ENCODE measurements at regions not wholly inside any gene's neighbourhood (a gene's known extent, or its start where the extent isn't known, plus 50 kb on each side); places are given as distances from the start of the nearest gene placed in this dataset.
A peak's percentile ranks its signal among the peaks of the same experiment; 100 is the strongest.

GRCh38 chr10:4186849-4187540 lies 402.0 kb upstream of the KLF6 start:
- DNase-seq (ENCODE audit: low spot score) = no peak
- no peak for TF ChIP-seq CTCF (IDR thresholded peaks at IDR 0.05; ENCODE audit: extremely low read depth, missing control alignments)

- DNase-seq (ENCODE audit: low spot score) = no peak
- TF ChIP-seq CTCF (IDR thresholded peaks at IDR 0.05; ENCODE audit: extremely low read depth, missing control alignments) = no peak
These were observed 398.8 kb upstream of the KLF6 start for GRCh38 chr10:4183761-4184261.

- DNase-seq (ENCODE audit: low spot score) = peak; percentile 14
- no peak for TF ChIP-seq CTCF (IDR thresholded peaks at IDR 0.05; ENCODE audit: extremely low read depth, missing control alignments)
These were observed 396.6 kb upstream of the KLF6 start for GRCh38 chr10:4181621-4182049.

DNA sequence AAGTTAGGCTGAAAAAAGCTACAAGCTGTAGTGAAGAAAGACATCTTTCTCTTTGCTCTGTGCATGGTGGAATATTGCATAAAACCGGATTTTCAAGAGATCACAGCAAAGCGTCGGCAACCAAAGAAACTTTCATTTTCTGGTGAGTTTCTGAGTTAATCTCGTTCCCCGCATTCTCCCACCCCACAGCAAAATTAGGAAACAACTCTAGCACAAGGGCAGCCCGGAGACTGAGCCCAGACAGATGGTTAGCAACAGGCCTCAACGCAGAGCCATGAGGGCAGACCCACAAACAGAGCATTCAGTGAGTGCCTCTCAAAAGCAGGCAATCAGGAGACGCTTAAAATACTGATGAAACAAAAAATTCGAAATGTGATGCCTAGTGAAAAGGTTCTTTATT lies 396.1 kb upstream of the KLF6 start:
- TF ChIP-seq CTCF (IDR thresholded peaks at IDR 0.05; ENCODE audit: extremely low read depth, missing control alignments) = no peak
- no peak for DNase-seq (ENCODE audit: low spot score)

DNA sequence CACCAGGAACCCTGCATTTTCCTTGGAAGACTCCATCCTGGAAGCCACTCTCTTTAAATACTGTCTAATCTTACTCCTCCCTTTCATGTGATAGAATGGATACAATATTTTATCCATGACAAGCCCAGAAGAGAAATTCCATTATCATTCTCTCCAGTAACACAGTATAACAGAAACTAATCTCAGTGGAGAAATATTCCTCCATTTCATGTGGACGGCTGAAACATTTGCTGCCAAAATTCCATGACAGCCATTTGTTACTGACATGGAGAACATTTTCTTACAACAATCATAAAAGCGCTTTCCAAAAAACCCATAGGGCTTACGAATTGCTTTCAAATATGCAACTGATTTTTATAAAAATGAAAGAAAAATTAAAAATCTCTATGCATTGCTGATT lies 392.8 kb upstream of the KLF6 start:
- DNase-seq (ENCODE audit: low spot score) = no peak
- no peak for TF ChIP-seq CTCF (IDR thresholded peaks at IDR 0.05; ENCODE audit: extremely low read depth, missing control alignments)

- no peak for TF ChIP-seq CTCF (IDR thresholded peaks at IDR 0.05; ENCODE audit: extremely low read depth, missing control alignments)
- DNase-seq (ENCODE audit: low spot score) = no peak
These were observed 391.7 kb upstream of the KLF6 start for GRCh38 chr10:4176500-4177281.

DNA sequence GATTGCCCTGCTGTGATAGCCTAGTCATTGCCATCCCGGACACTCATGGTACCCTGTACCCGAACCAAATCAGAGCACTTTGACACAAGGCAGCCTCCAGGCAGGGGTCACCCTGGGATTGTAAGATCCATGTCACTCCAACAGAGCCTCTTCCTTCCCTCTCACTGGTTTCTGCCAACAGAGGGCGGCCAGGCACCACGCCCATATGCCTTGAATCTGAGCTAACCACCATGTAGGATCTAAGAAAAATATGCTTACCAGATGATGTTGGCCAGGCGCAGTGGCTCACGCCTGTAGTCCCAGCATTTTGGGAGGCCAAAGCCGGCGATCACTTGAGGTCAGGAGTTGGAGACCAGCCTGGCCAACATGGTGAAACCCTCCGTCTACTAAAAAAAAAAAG lies 389.2 kb upstream of the KLF6 start:
- TF ChIP-seq CTCF (IDR thresholded peaks at IDR 0.05; ENCODE audit: extremely low read depth, missing control alignments) = no peak
- DNase-seq (ENCODE audit: low spot score) = no peak

Measured in GM20000 (cell line).